ENCODE measurements at regions not wholly inside any gene's neighbourhood (a gene's known extent, or its start where the extent isn't known, plus 50 kb on each side); places are given as distances from the start of the nearest gene placed in this dataset.

GRCh38 chr4:15341733-15342300 is 86.0 kb upstream of the C1QTNF7 start:
- no peak for TF ChIP-seq POLR2A (IDR thresholded peaks at IDR 0.05)
- TF ChIP-seq CTCF (IDR thresholded peaks at IDR 0.05) = no peak

Data from body of pancreas (tissue), 4 donors.